GM12864 (cell line): ENCODE measurements at regions not wholly inside any gene's neighbourhood (a gene's known extent, or its start where the extent isn't known, plus 50 kb on each side); places are given as distances from the start of the nearest gene placed in this dataset.

Experiments used
- DNase-seq: peaks from one replicate; pipeline ENCODE4 v3.0.0-alpha.2; 2011; ENCODE audit warnings: low read depth
- H3K4me3 ChIP-seq: 2 replicates; pipeline ENCODE4 v1.5.1; 2011; ENCODE audit warnings: mild to moderate bottlenecking, low read depth, low read length, control low read depth
- TF ChIP-seq, protein P1 (sequence below): IDR thresholded peaks from 2 replicates; pipeline ENCODE4 v1.5.1; 2011; ENCODE audit warnings: low read depth, mild to moderate bottlenecking, moderate library complexity, low read length, control low read depth, inconsistent platforms; ENCODE audit errors: missing control alignments

GRCh38 chr1:58884706-58885661, 101.1 kb upstream of the JUN start:
- DNase-seq = no peak
- TF ChIP-seq, protein P1, sequence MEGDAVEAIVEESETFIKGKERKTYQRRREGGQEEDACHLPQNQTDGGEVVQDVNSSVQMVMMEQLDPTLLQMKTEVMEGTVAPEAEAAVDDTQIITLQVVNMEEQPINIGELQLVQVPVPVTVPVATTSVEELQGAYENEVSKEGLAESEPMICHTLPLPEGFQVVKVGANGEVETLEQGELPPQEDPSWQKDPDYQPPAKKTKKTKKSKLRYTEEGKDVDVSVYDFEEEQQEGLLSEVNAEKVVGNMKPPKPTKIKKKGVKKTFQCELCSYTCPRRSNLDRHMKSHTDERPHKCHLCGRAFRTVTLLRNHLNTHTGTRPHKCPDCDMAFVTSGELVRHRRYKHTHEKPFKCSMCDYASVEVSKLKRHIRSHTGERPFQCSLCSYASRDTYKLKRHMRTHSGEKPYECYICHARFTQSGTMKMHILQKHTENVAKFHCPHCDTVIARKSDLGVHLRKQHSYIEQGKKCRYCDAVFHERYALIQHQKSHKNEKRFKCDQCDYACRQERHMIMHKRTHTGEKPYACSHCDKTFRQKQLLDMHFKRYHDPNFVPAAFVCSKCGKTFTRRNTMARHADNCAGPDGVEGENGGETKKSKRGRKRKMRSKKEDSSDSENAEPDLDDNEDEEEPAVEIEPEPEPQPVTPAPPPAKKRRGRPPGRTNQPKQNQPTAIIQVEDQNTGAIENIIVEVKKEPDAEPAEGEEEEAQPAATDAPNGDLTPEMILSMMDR = no peak
- H3K4me3 ChIP-seq = no peak overlapping the region

- TF ChIP-seq, protein P1 = no peak
- H3K4me3 ChIP-seq = no peak overlapping the region
- no peak for DNase-seq
Measured at GRCh38 chr1:58885998-58886397, 102.2 kb upstream of the JUN start.

GRCh38 chr1:58886611-58887010, 102.8 kb upstream of the JUN start:
- TF ChIP-seq, protein P1 = no peak
- no peak for DNase-seq
- no peak overlapping the region for H3K4me3 ChIP-seq

GRCh38 chr1:58887059-58887458, 103.2 kb upstream of the JUN start:
- no peak overlapping the region for H3K4me3 ChIP-seq
- TF ChIP-seq, protein P1 = no peak
- no peak for DNase-seq

GRCh38 chr1:58888833-58889232, 105.0 kb upstream of the JUN start:
- no peak for DNase-seq
- no peak overlapping the region for H3K4me3 ChIP-seq
- TF ChIP-seq, protein P1 = no peak

- DNase-seq = no peak
- H3K4me3 ChIP-seq = no peak overlapping the region
- TF ChIP-seq, protein P1 = no peak
Measured at GRCh38 chr1:58890113-58890512, 106.3 kb upstream of the JUN start.

DNA sequence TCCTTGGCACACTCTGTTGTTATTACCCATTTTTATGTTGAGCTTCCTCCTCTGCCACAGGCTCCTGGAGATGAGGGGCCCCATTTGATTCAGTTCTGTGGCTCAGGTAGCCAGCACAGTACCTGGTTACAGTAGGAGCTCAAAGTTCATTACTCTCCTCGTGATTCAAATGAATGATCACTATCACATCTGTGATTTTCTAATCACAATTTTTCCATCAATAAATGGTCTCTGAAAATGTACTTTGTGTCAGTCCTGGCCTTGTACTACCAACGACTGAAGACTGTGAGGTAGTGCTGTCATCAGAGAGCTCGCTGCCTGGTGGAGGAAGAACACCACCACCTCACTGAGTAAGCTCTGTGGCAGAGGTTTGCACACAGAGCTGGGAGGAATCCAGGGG, 106.8 kb upstream of the JUN start:
- DNase-seq = no peak
- TF ChIP-seq, protein P1 = no peak
- no peak overlapping the region for H3K4me3 ChIP-seq
